G401 (cell line): ENCODE measurements at regions not wholly inside any gene's neighbourhood (a gene's known extent, or its start where the extent isn't known, plus 50 kb on each side); places are given as distances from the start of the nearest gene placed in this dataset.
"Not testable (repeated sequence)": the region's sequence is repeated elsewhere in the genome, so short reads cannot be mapped to it uniquely, and the experiment has no call there.

Experiments
- DNase-seq: peaks from one replicate; pipeline ENCODE4 v3.0.0-alpha.2; 2015; ENCODE audit warnings: low spot score
- in situ Hi-C: cut with HindIII; loops from 2 replicates; pipeline ENCODE4 v1.10.0; 2016; ENCODE audit warnings: low sequenced_read_pairs, mixed read lengths

- in situ Hi-C loops = no loop called here
- DNase-seq = no peak
These were observed 547.7 kb downstream of the KCNJ2 start for GRCh38 chr17:70717042-70717441.

GRCh38 chr17:70736375-70736957, 567.1 kb downstream of the KCNJ2 start:
- in situ Hi-C loops = no loop called here
- DNase-seq = no peak

- in situ Hi-C loops = no loop called here
- no peak for DNase-seq
These were observed 569.7 kb downstream of the KCNJ2 start for GRCh38 chr17:70739065-70739464.

GRCh38 chr17:70746574-70746973, 577.2 kb downstream of the KCNJ2 start:
- DNase-seq, in situ Hi-C loops: not testable (repeated sequence)

- DNase-seq = no peak
- in situ Hi-C loops = no loop called here
These were observed 581.7 kb downstream of the KCNJ2 start for GRCh38 chr17:70750983-70751382.

- in situ Hi-C loops, DNase-seq: not testable (repeated sequence)
These were observed 583.1 kb downstream of the KCNJ2 start for GRCh38 chr17:70752461-70752860.

GRCh38 chr17:70752966-70753467, 583.7 kb downstream of the KCNJ2 start:
- in situ Hi-C loops = no loop called here
- DNase-seq = no peak

- DNase-seq = no peak
- in situ Hi-C loops = no loop called here
These were observed 593.7 kb downstream of the KCNJ2 start for GRCh38 chr17:70763018-70763417.

- in situ Hi-C loops = no loop called here
- DNase-seq = peak; percentile 13
These were observed 597.9 kb downstream of the KCNJ2 start for GRCh38 chr17:70767102-70767701.

- no peak for DNase-seq
- in situ Hi-C loops = no loop called here
These were observed 600.6 kb downstream of the KCNJ2 start for GRCh38 chr17:70769956-70770355.

GRCh38 chr17:70771804-70772386, 602.6 kb downstream of the KCNJ2 start:
- no peak for DNase-seq
- in situ Hi-C loops = no loop called here

GRCh38 chr17:70772761-70773160, 603.4 kb downstream of the KCNJ2 start:
- no peak for DNase-seq
- in situ Hi-C loops = no loop called here

- in situ Hi-C loops = no loop called here
- DNase-seq = no peak
These were observed 603.9 kb downstream of the KCNJ2 start for GRCh38 chr17:70773258-70773657.

- DNase-seq = no peak
- in situ Hi-C loops = no loop called here
These were observed 605.2 kb downstream of the KCNJ2 start for GRCh38 chr17:70774339-70775117.

GRCh38 chr17:70775679-70776078, 606.3 kb downstream of the KCNJ2 start:
- in situ Hi-C loops = no loop called here
- DNase-seq = no peak

GRCh38 chr17:70776441-70776840, 607.1 kb downstream of the KCNJ2 start:
- in situ Hi-C loops = no loop called here
- no peak for DNase-seq

GRCh38 chr17:70780031-70780430, 610.7 kb downstream of the KCNJ2 start:
- in situ Hi-C loops = no loop called here

GRCh38 chr17:70786081-70786480, 616.7 kb downstream of the KCNJ2 start:
- DNase-seq = no peak
- in situ Hi-C loops = no loop called here

More at GRCh38 chr17:70780031-70780430, 610.7 kb downstream of the KCNJ2 start:
- no peak for DNase-seq

- no peak for DNase-seq
- in situ Hi-C loops = no loop called here
These were observed 618.5 kb downstream of the KCNJ2 start for GRCh38 chr17:70787721-70788300.
